H9 (cell line): ENCODE measurements at regions not wholly inside any gene's neighbourhood (a gene's known extent, or its start where the extent isn't known, plus 50 kb on each side); places are given as distances from the start of the nearest gene placed in this dataset.

Source experiments
- DNase-seq: peaks from one replicate; pipeline ENCODE4 v3.0.0-alpha.2; 2017
- H2AFZ ChIP-seq: one replicate; pipeline ENCODE4 v1.6.1; 2013; ENCODE audit warnings: mild to moderate bottlenecking, low read length, control low read depth, moderate library complexity
- H2AK5ac ChIP-seq: 2 replicates; pipeline ENCODE4 v1.6.1; 2013; ENCODE audit warnings: low read length, control low read depth, mixed read lengths; ENCODE audit not compliant: insufficient read length
- H2BK120ac ChIP-seq: one replicate; pipeline ENCODE4 v1.6.1; 2013; ENCODE audit warnings: low read depth, mild to moderate bottlenecking, low read length, control low read depth, inconsistent platforms; ENCODE audit not compliant: poor library complexity, severe bottlenecking
- H2BK12ac ChIP-seq: 2 replicates; pipeline ENCODE4 v1.6.1; 2013; ENCODE audit warnings: low read length, control low read depth, mixed read lengths, low read depth; ENCODE audit not compliant: insufficient read length
- H2BK15ac ChIP-seq: 2 replicates; pipeline ENCODE4 v1.6.1; 2013; ENCODE audit warnings: low read depth, low read length, control low read depth
- H2BK20ac ChIP-seq: one replicate; pipeline ENCODE4 v1.6.1; 2013; ENCODE audit warnings: low read depth, mild to moderate bottlenecking, low read length, control low read depth, inconsistent platforms; ENCODE audit not compliant: poor library complexity, severe bottlenecking
- H2BK5ac ChIP-seq: 2 replicates; pipeline ENCODE4 v1.6.1; 2013; ENCODE audit warnings: low read length, control low read depth, mixed read lengths; ENCODE audit not compliant: insufficient read length
- H3K14ac ChIP-seq: 2 replicates; pipeline ENCODE4 v1.6.1; 2013; ENCODE audit warnings: low read length, control low read depth; ENCODE audit not compliant: insufficient read depth
- H3K18ac ChIP-seq: 2 replicates; pipeline ENCODE4 v1.6.1; 2013; ENCODE audit warnings: low read depth, mild to moderate bottlenecking, mixed read lengths, low read length, control low read depth; ENCODE audit not compliant: insufficient read length
- H3K23ac ChIP-seq: 2 replicates; pipeline ENCODE4 v1.6.1; 2013; ENCODE audit warnings: low read length, control low read depth, mixed read lengths, low read depth; ENCODE audit not compliant: insufficient read length
- H3K23me2 ChIP-seq: 2 replicates; pipeline ENCODE4 v1.6.1; 2013; ENCODE audit warnings: low read depth, mild to moderate bottlenecking, mixed read lengths, low read length, control low read depth; ENCODE audit not compliant: insufficient read length, poor library complexity, severe bottlenecking
- H3K27ac ChIP-seq: 2 replicates; pipeline ENCODE4 v1.5.1; 2013; ENCODE audit warnings: low read length, control low read depth, mixed read lengths, low read depth; ENCODE audit not compliant: insufficient read length
- H3K27me3 ChIP-seq: 2 replicates; pipeline ENCODE4 v1.6.1; 2013; ENCODE audit warnings: low read length, control low read depth, inconsistent platforms; ENCODE audit not compliant: insufficient read depth
- H3K4ac ChIP-seq: 2 replicates; pipeline ENCODE4 v1.6.1; 2013; ENCODE audit warnings: low read depth, mild to moderate bottlenecking, control low read depth, inconsistent platforms, low read length, moderate library complexity
- H3K4me1 ChIP-seq: 2 replicates; pipeline ENCODE4 v1.6.1; 2013; ENCODE audit warnings: low read length, control low read depth, inconsistent platforms; ENCODE audit not compliant: insufficient read depth
- H3K4me2 ChIP-seq: 2 replicates; pipeline ENCODE4 v1.6.1; 2013; ENCODE audit warnings: low read length, control low read depth, mixed read lengths; ENCODE audit not compliant: insufficient read length, insufficient read depth
- H3K56ac ChIP-seq: 2 replicates; pipeline ENCODE4 v1.6.1; 2013; ENCODE audit warnings: low read depth, mild to moderate bottlenecking, mixed read lengths, low read length, control low read depth; ENCODE audit not compliant: insufficient read length
- H3K79me1 ChIP-seq: 2 replicates; pipeline ENCODE4 v1.6.1; 2013; ENCODE audit warnings: low read depth, mild to moderate bottlenecking, moderate library complexity, low read length, control low read depth, inconsistent platforms; ENCODE audit not compliant: insufficient read depth, poor library complexity, severe bottlenecking
- H3K79me2 ChIP-seq: 2 replicates; pipeline ENCODE4 v1.6.1; 2013; ENCODE audit warnings: low read length, control low read depth, inconsistent platforms; ENCODE audit not compliant: insufficient read depth
- H3K9ac ChIP-seq: 2 replicates; pipeline ENCODE4 v1.6.1; 2013; ENCODE audit warnings: low read length, control low read depth, mixed read lengths; ENCODE audit not compliant: insufficient read length; ENCODE audit errors: extremely low read depth
- H3K9me3 ChIP-seq: one replicate; pipeline ENCODE4 v1.6.1; 2013; ENCODE audit warnings: low read depth, low read length, inconsistent platforms; ENCODE audit not compliant: control insufficient read depth
- H3T11ph ChIP-seq: one replicate; pipeline ENCODE4 v1.6.1; 2013; ENCODE audit warnings: mild to moderate bottlenecking, low read length, control low read depth, inconsistent platforms
- H4K20me1 ChIP-seq: one replicate; pipeline ENCODE4 v1.6.1; 2013; ENCODE audit not compliant: control insufficient read depth, insufficient read length, insufficient read depth
- H4K5ac ChIP-seq: 2 replicates; pipeline ENCODE4 v1.6.1; 2013; ENCODE audit warnings: low read depth, mild to moderate bottlenecking, mixed read lengths, low read length, control low read depth; ENCODE audit not compliant: insufficient read length
- H4K8ac ChIP-seq: replicated peaks from 2 replicates; pipeline ENCODE4 v1.6.1; 2013; ENCODE audit warnings: low read length, control low read depth, mixed read lengths, low read depth; ENCODE audit not compliant: insufficient read length
- H4K91ac ChIP-seq: 2 replicates; pipeline ENCODE4 v1.6.1; 2013; ENCODE audit warnings: low read depth, mild to moderate bottlenecking, moderate library complexity, mixed read lengths, low read length, control low read depth; ENCODE audit not compliant: insufficient read length
- H3K27ac Mint-ChIP-seq, 3 experiments: 2 replicates in 2 of 3; 3 replicates in 1 of 3; pipeline ENCODE4 v1.8.0; 2020 to 2021; ENCODE audit warnings: mixed read lengths in 3 of 3, mild to moderate bottlenecking in 1 of 3, moderate library complexity in 1 of 3
- H3K27me3 Mint-ChIP-seq: 2 replicates; pipeline ENCODE4 v1.8.0; 2021; ENCODE audit warnings: low read depth, mild to moderate bottlenecking, moderate library complexity, mixed read lengths
- H3K36me3 Mint-ChIP-seq, 3 experiments: 2 replicates in 2 of 3; 3 replicates in 1 of 3; pipeline ENCODE4 v1.8.0; 2020 to 2021; ENCODE audit warnings: low read depth in 3 of 3, mixed read lengths in 3 of 3; ENCODE audit not compliant: insufficient read depth in 1 of 3
- H3K4me1 Mint-ChIP-seq, 2 experiments: 2 replicates each; pipeline ENCODE4 v1.8.0; 2020; ENCODE audit warnings: mixed read lengths in 2 of 2
- H3K4me3 Mint-ChIP-seq, 2 experiments: 2 replicates in 1 of 2; 3 replicates in 1 of 2; pipeline ENCODE4 v1.8.0; 2020 to 2021; ENCODE audit warnings: mild to moderate bottlenecking in 2 of 2, mixed read lengths in 2 of 2, moderate library complexity in 1 of 2
- H3K9me3 Mint-ChIP-seq, 2 experiments: 2 replicates in 1 of 2; 3 replicates in 1 of 2; pipeline ENCODE4 v1.8.0; 2020; ENCODE audit warnings: mild to moderate bottlenecking in 2 of 2, mixed read lengths in 2 of 2, moderate library complexity in 1 of 2
- TF ChIP-seq, protein P1 (sequence below): fragments of 200-600 bp; sonication (generic); conservative IDR thresholded peaks from 3 replicates; pipeline ENCODE4 v1.8.0; 2021; ENCODE audit warnings: antibody characterized with exemption, mild to moderate bottlenecking

DNA sequence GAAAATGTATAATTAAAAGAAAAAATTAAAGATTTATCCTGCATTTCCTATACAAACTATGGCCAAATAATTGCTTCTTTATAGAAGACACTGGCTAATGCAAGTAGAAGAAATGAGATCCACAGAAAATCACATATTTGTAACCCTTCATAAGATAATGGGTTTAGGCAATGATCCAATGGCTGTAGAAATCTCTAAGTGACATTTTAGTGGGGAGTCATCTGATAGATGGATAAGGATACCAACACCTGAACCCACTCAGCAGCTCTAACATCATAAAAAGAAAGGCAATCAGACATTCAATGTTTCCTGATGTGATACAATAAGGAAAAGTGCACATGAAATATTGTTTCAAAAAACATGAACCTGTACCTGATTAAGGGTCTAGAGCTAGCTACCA lies 297.5 kb downstream of the CXCL12 start:
- Histone ChIP-seq H3K14ac (no peak overlapping the region), H3K27ac (no peak overlapping the region), H2BK5ac (no peak overlapping the region), H2BK12ac (no peak overlapping the region), H3K4me1 (no peaks in the 10 kb centered on the region), H3K9ac (no peak overlapping the region), H2AFZ (no peak overlapping the region), H4K5ac (no peak overlapping the region), H3K27me3 (no peaks in the 10 kb centered on the region), H3T11ph (no peak overlapping the region), H3K23ac (no peak overlapping the region), H3K56ac (no peak overlapping the region), H3K9me3 (no peaks in the 10 kb centered on the region), H3K79me2 (no peaks in the 10 kb centered on the region), H2BK15ac (no peak overlapping the region), H4K20me1 (no peaks in the 10 kb centered on the region), H3K23me2 (no peaks in the 10 kb centered on the region), H2AK5ac (no peak overlapping the region), H2BK20ac (no peak overlapping the region), H3K4ac (no peak overlapping the region), H3K18ac (no peak overlapping the region), H3K79me1 (no peaks in the 10 kb centered on the region), H3K4me2 (no peak overlapping the region), H4K8ac (no peak overlapping the region), H2BK120ac (no peak overlapping the region), H4K91ac (no peak overlapping the region)
- Mint-ChIP-seq H3K27ac (no peak overlapping the region), H3K4me1 (peaks cover 12 to 15% of the 10 kb centered on the region in 2 experiments), H3K27me3 (no peaks in the 10 kb centered on the region; the same call in 1 of the 2 replicates), H3K9me3 (peaks cover 21 to 25% of the 10 kb centered on the region in 2 experiments), H3K4me3 (no peak overlapping the region), H3K36me3 (peaks cover 4 to 18% (median 9%) of the 10 kb centered on the region in 3 experiments; a peak in 6 of 7 replicates)
- no peak for DNase-seq
- TF ChIP-seq, protein P1, sequence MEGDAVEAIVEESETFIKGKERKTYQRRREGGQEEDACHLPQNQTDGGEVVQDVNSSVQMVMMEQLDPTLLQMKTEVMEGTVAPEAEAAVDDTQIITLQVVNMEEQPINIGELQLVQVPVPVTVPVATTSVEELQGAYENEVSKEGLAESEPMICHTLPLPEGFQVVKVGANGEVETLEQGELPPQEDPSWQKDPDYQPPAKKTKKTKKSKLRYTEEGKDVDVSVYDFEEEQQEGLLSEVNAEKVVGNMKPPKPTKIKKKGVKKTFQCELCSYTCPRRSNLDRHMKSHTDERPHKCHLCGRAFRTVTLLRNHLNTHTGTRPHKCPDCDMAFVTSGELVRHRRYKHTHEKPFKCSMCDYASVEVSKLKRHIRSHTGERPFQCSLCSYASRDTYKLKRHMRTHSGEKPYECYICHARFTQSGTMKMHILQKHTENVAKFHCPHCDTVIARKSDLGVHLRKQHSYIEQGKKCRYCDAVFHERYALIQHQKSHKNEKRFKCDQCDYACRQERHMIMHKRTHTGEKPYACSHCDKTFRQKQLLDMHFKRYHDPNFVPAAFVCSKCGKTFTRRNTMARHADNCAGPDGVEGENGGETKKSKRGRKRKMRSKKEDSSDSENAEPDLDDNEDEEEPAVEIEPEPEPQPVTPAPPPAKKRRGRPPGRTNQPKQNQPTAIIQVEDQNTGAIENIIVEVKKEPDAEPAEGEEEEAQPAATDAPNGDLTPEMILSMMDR: no peak
